SK-N-SH treated with all-trans-retinoic acid at 6 μM for 48 hours (cell line): ENCODE measurements at regions not wholly inside any gene's neighbourhood (a gene's known extent, or its start where the extent isn't known, plus 50 kb on each side); places are given as distances from the start of the nearest gene placed in this dataset.
A peak's percentile ranks its signal among the peaks of the same experiment; 100 is the strongest.

Source experiments
- ATAC-seq: fragments of 200-7000 bp; cut with Tn5 transposase; 3 replicates; pipeline ENCODE4 v1.9.1; 2020; ENCODE audit warnings: mild to moderate bottlenecking, moderate library complexity
- ARNTL ChIP-seq: fragments of 450-650 bp; formaldehyde crosslinking; IDR thresholded peaks from 2 replicates; pipeline ENCODE4 v1.5.0; 2020; ENCODE audit warnings: low read depth, mild to moderate bottlenecking, moderate library complexity, borderline replicate concordance
- BACH2 ChIP-seq: fragments of 250-450 bp; sonication (Bioruptor Pico); IDR thresholded peaks from 2 replicates; pipeline ENCODE4 v1.9.0; 2021; ENCODE audit warnings: mild to moderate bottlenecking, borderline replicate concordance
- CSDC2 ChIP-seq: fragments of 250-450 bp; sonication (Bioruptor Pico); IDR thresholded peaks from 2 replicates; pipeline ENCODE4 v1.5.0; 2020; ENCODE audit warnings: mild to moderate bottlenecking, moderate library complexity
- ESRRG ChIP-seq: fragments of 250-450 bp; sonication (Bioruptor Pico); IDR thresholded peaks from 2 replicates; pipeline ENCODE4 v1.6.1; 2021; ENCODE audit warnings: mild to moderate bottlenecking
- OSR1 ChIP-seq: fragments of 250-450 bp; sonication (Bioruptor Pico); IDR thresholded peaks from 2 replicates; pipeline ENCODE4 v1.8.0; 2022; ENCODE audit warnings: moderate library complexity, mild to moderate bottlenecking, inconsistent platforms
- POU6F1 ChIP-seq: fragments of 250-450 bp; sonication (Bioruptor Pico); IDR thresholded peaks from 2 replicates; pipeline ENCODE4 v1.8.0; 2021; ENCODE audit warnings: low read depth, mild to moderate bottlenecking, moderate library complexity, borderline replicate concordance
- PPARA ChIP-seq: fragments of 250-450 bp; sonication (Bioruptor Pico); IDR thresholded peaks from 2 replicates; pipeline ENCODE4 v1.5.0; 2020; ENCODE audit warnings: mild to moderate bottlenecking, borderline replicate concordance
- RARB ChIP-seq: fragments of 250-450 bp; sonication (Bioruptor Pico); IDR thresholded peaks from 2 replicates; pipeline ENCODE4 v1.8.0; 2021; ENCODE audit warnings: mild to moderate bottlenecking, moderate library complexity
- TCF4 ChIP-seq: fragments of 250-450 bp; sonication (Bioruptor Pico); IDR thresholded peaks from 2 replicates; pipeline ENCODE4 v1.8.0; 2021; ENCODE audit warnings: mild to moderate bottlenecking, moderate library complexity, borderline replicate concordance
- ZFP30 ChIP-seq: fragments of 450-650 bp; formaldehyde crosslinking; IDR thresholded peaks from 2 replicates; pipeline ENCODE4 v1.5.0; 2022; ENCODE audit warnings: mild to moderate bottlenecking, moderate library complexity
- ZNF70 ChIP-seq: fragments of 450-650 bp; formaldehyde crosslinking; IDR thresholded peaks from 2 replicates; pipeline ENCODE4 v1.5.0; 2020; ENCODE audit warnings: mild to moderate bottlenecking, moderate library complexity
- ZNF8 ChIP-seq: fragments of 450-650 bp; formaldehyde crosslinking; IDR thresholded peaks from 2 replicates; pipeline ENCODE4 v1.5.0; 2020; ENCODE audit warnings: mild to moderate bottlenecking, moderate library complexity
- TF ChIP-seq, protein P1 (sequence below): fragments of 250-450 bp; sonication (Bioruptor Pico); IDR thresholded peaks from 2 replicates; pipeline ENCODE4 v1.5.1; 2021; ENCODE audit warnings: mild to moderate bottlenecking, moderate library complexity
- TF ChIP-seq, protein P2 (sequence below): fragments of 250-450 bp; sonication (Bioruptor Pico); IDR thresholded peaks from 2 replicates; pipeline ENCODE4 v1.8.0; 2020; ENCODE audit warnings: mild to moderate bottlenecking, moderate library complexity, borderline replicate concordance
- TF ChIP-seq, protein P3 (sequence below): fragments of 250-450 bp; sonication (Bioruptor Pico); IDR thresholded peaks from 2 replicates; pipeline ENCODE4 v1.5.1; 2020; ENCODE audit warnings: low read depth, mild to moderate bottlenecking, moderate library complexity

- ATAC-seq, result no peak
- no peak for TF ChIP-seq RARB (CRISPR knock-in tag)
- no peak for TF ChIP-seq OSR1
- no peak for TF ChIP-seq ZNF8
- no peak for TF ChIP-seq CSDC2 (CRISPR knock-in tag)
- no peak for TF ChIP-seq POU6F1 (CRISPR knock-in tag)
- TF ChIP-seq ARNTL (CRISPR knock-in tag), result no peak
- TF ChIP-seq ZNF70, result no peak
- TF ChIP-seq, protein P1, sequence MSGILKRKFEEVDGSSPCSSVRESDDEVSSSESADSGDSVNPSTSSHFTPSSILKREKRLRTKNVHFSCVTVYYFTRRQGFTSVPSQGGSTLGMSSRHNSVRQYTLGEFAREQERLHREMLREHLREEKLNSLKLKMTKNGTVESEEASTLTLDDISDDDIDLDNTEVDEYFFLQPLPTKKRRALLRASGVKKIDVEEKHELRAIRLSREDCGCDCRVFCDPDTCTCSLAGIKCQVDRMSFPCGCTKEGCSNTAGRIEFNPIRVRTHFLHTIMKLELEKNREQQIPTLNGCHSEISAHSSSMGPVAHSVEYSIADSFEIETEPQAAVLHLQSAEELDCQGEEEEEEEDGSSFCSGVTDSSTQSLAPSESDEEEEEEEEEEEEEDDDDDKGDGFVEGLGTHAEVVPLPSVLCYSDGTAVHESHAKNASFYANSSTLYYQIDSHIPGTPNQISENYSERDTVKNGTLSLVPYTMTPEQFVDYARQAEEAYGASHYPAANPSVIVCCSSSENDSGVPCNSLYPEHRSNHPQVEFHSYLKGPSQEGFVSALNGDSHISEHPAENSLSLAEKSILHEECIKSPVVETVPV (CRISPR knock-in tag), result no peak
- no peak for TF ChIP-seq ESRRG
- no peak for TF ChIP-seq TCF4
These were observed 54.8 kb upstream of the SORCS2 start for GRCh38 chr4:7137326-7138200.

DNA sequence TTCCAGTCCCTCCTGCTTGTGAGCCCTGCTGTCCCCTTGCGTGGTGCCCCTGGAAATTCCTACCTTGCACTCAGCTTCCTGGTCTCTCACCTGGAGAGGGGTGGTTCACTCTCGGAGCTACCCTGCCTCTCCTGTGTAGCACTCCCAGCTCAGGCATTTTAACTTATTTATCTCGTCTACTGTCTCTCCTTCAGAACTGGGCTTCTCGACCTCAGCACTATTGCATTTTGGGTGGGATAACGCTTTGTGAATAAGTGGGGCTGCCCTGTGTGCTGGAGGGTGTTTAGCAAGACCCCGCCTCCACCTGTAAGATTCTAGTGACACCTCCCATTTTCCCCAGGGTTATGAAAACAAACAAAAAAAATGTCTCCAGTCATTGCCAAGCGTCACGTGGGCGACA, 56.0 kb upstream of the SORCS2 start:
- TF ChIP-seq ZFP30 (no peak), ARNTL (CRISPR knock-in tag) (no peak), ZNF8 (no peak), POU6F1 (CRISPR knock-in tag) (no peak)
- TF ChIP-seq, protein P2, sequence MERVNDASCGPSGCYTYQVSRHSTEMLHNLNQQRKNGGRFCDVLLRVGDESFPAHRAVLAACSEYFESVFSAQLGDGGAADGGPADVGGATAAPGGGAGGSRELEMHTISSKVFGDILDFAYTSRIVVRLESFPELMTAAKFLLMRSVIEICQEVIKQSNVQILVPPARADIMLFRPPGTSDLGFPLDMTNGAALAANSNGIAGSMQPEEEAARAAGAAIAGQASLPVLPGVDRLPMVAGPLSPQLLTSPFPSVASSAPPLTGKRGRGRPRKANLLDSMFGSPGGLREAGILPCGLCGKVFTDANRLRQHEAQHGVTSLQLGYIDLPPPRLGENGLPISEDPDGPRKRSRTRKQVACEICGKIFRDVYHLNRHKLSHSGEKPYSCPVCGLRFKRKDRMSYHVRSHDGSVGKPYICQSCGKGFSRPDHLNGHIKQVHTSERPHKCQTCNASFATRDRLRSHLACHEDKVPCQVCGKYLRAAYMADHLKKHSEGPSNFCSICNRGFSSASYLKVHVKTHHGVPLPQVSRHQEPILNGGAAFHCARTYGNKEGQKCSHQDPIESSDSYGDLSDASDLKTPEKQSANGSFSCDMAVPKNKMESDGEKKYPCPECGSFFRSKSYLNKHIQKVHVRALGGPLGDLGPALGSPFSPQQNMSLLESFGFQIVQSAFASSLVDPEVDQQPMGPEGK, result no peak
- no peak for ATAC-seq

- TF ChIP-seq, protein P3, sequence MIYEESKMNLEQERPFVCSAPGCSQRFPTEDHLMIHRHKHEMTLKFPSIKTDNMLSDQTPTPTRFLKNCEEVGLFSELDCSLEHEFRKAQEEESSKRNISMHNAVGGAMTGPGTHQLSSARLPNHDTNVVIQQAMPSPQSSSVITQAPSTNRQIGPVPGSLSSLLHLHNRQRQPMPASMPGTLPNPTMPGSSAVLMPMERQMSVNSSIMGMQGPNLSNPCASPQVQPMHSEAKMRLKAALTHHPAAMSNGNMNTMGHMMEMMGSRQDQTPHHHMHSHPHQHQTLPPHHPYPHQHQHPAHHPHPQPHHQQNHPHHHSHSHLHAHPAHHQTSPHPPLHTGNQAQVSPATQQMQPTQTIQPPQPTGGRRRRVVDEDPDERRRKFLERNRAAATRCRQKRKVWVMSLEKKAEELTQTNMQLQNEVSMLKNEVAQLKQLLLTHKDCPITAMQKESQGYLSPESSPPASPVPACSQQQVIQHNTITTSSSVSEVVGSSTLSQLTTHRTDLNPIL (CRISPR knock-in tag), result no peak
- TF ChIP-seq ZNF70, result peak; percentile 97
- peak; percentile 58 for ATAC-seq
These were observed 57.0 kb upstream of the SORCS2 start for GRCh38 chr4:7135389-7135746.

DNA sequence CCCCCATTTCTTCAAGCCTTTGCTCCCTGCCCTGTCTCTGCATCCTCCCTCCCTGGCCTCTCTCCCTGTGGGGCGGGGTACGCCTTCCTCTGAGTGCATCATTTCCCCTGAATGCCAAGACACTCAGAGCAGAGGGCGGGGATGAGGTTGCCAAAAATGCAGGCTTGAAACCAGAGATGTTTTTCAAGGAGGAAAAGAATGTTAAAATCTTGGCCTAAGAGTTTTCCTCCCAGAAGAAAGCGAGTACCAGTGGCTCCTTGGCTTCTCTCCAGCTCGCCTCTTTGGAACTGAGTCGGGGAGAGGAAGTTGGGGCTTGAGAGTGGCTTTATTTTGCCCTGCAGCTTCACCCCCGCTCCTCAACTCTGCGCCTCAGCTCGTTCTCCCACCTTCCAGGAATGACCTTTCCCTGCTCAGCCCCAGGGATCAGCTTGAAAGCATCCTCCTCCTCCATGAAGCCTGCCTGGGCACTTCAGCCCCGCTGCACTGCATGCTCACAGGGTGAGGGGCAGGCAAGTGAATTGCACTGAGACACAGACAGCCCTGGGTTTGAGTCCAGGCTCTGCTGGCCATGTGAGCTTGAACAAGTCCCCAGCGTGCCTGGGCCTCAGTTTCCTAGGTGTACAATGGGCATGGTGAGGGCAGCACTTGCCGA, 57.5 kb upstream of the SORCS2 start:
- TF ChIP-seq BACH2 (CRISPR knock-in tag) (no peak), OSR1 (no peak), PPARA (CRISPR knock-in tag) (no peak)
- ATAC-seq, result peak; percentile 85

DNA sequence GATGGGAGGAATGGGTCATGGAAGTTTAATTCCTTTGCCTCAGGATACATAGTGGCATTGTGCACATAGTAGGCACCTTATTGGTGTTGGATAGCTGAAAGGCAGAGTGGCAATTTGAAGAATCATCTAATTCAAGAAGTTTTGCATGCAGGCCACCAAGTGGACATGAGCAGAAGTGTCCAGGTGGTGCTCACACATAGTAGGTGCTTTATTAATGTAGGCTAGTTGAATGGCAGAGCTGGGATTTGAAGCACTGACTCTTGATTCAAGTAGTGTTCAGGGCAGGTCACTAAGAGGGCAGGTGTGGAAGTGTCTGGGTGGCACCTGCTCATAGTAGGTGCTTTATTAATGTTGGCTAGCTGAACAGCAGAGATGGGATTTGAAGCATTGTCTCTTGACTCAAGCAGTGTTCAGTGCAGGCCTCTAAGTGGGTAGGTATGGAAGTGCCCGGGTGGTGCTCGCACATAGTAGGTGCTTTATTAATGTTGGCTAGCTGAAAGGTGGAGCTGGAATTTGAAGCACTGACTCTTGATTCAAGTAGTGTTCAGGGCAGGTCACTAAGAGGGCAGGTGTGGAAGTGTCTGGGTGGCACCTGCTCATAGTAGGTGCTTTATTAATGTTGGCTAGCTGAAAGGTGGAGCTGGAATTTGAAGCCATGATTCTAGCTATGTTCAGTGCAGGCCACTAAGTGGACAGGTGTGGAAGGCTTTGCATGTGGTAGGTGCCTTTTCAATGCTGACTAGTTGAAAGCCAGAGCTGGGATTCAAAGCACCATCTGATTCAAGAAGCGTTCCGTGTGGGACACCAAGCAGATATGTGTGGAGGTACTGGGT, 58.3 kb upstream of the SORCS2 start:
- ATAC-seq, result peak; percentile 15
